ENCODE measurements at regions not wholly inside any gene's neighbourhood (a gene's known extent, or its start where the extent isn't known, plus 50 kb on each side); places are given as distances from the start of the nearest gene placed in this dataset.

- H3K27me3 ChIP-seq, result no peaks in the 10 kb centered on the region
- no peaks in the 10 kb centered on the region for H3K36me3 ChIP-seq
- H3K9me3 ChIP-seq, result no peaks in the 10 kb centered on the region
- no peak for TF ChIP-seq CTCF (IDR thresholded peaks at IDR 0.05)
- intact Hi-C loops (cut with DNase I), result no loop called here
- H3K4me1 ChIP-seq, result no peaks in the 10 kb centered on the region
- H3K4me3 ChIP-seq, result no peak overlapping the region
- H3K27ac ChIP-seq, result no peak overlapping the region
- DNase-seq (ENCODE audit: low spot score in 2 of 2), result no peak
Measured at GRCh38 chr3:35216501-35217266, 422.6 kb upstream of the ARPP21 start.

- intact Hi-C loops (cut with DNase I), result no loop called here
Measured at GRCh38 chr3:35223632-35224394, 415.5 kb upstream of the ARPP21 start.

GRCh38 chr3:35224565-35225295 is 414.6 kb upstream of the ARPP21 start:
- Histone ChIP-seq H3K36me3 (no peaks in the 10 kb centered on the region), H3K27me3 (no peaks in the 10 kb centered on the region), H3K27ac (no peak overlapping the region), H3K9me3 (no peaks in the 10 kb centered on the region), H3K4me1 (no peaks in the 10 kb centered on the region), H3K4me3 (no peak overlapping the region)
- DNase-seq (ENCODE audit: low spot score in 2 of 2), result no peak
- intact Hi-C loops (cut with DNase I), result no loop called here
- TF ChIP-seq CTCF (IDR thresholded peaks at IDR 0.05), result no peak

More at GRCh38 chr3:35223632-35224394, 415.5 kb upstream of the ARPP21 start:
- no peak for DNase-seq (ENCODE audit: low spot score in 2 of 2)
- Histone ChIP-seq H3K4me1 (no peaks in the 10 kb centered on the region), H3K27me3 (no peaks in the 10 kb centered on the region), H3K27ac (no peak overlapping the region), H3K9me3 (no peaks in the 10 kb centered on the region), H3K4me3 (no peak overlapping the region), H3K36me3 (no peaks in the 10 kb centered on the region)
- TF ChIP-seq CTCF (IDR thresholded peaks at IDR 0.05), result no peak

GRCh38 chr3:35241236-35241635 is 398.1 kb upstream of the ARPP21 start:
- intact Hi-C loops (cut with DNase I), result no loop called here
- no peak overlapping the region for H3K4me3 ChIP-seq
- TF ChIP-seq CTCF (IDR thresholded peaks at IDR 0.05), result no peak
- no peak overlapping the region for H3K27ac ChIP-seq
- H3K4me1 ChIP-seq, result no peaks in the 10 kb centered on the region
- no peaks in the 10 kb centered on the region for H3K36me3 ChIP-seq
- H3K9me3 ChIP-seq, result no peaks in the 10 kb centered on the region
- no peaks in the 10 kb centered on the region for H3K27me3 ChIP-seq
- DNase-seq (ENCODE audit: low spot score in 2 of 2), result no peak

GRCh38 chr3:35254917-35255316 is 384.4 kb upstream of the ARPP21 start:
- intact Hi-C loops (cut with DNase I), result no loop called here
- H3K9me3 ChIP-seq, result no peaks in the 10 kb centered on the region
- no peak overlapping the region for H3K4me3 ChIP-seq

More at GRCh38 chr3:35254917-35255316, 384.4 kb upstream of the ARPP21 start:
- no peak for TF ChIP-seq CTCF (IDR thresholded peaks at IDR 0.05)
- no peak overlapping the region for H3K27ac ChIP-seq
- no peaks in the 10 kb centered on the region for H3K4me1 ChIP-seq
- no peaks in the 10 kb centered on the region for H3K36me3 ChIP-seq
- DNase-seq (ENCODE audit: low spot score in 2 of 2), result no peak
- H3K27me3 ChIP-seq, result no peaks in the 10 kb centered on the region

Measured in ascending aorta (tissue), 2 donors.